ENCODE measurements at regions not wholly inside any gene's neighbourhood (a gene's known extent, or its start where the extent isn't known, plus 50 kb on each side); places are given as distances from the start of the nearest gene placed in this dataset.

GRCh38 chr20:6245436-6245835 is 122.6 kb upstream of the FERMT1 start:
- Histone ChIP-seq H3K9me3 (ENCODE audit: control insufficient read depth in 1 of 2, insufficient read depth in 1 of 2, low read length in 2 of 2) (peaks cover 0 to 3% of the 10 kb centered on the region in 2 experiments), H3K36me3 (ENCODE audit: insufficient read depth, low read length) (no peaks in the 10 kb centered on the region), H3K27me3 (ENCODE audit: control insufficient read depth in 1 of 2, insufficient read depth in 2 of 2, low read length in 2 of 2) (no peaks in the 10 kb centered on the region), H3K27ac (ENCODE audit: low read depth in 1 of 2, low read length in 2 of 2) (no peak overlapping the region), H3K4me1 (ENCODE audit: insufficient read depth, low read length) (no peaks in the 10 kb centered on the region), H3K4me3 (ENCODE audit: low read length) (no peak overlapping the region)
- CTCF ChIA-PET = no interaction called here
- Mint-ChIP-seq H3K27me3 (peaks cover 13% of the 10 kb centered on the region), H3K27ac (no peak overlapping the region), H3K4me1 (ENCODE audit: low read depth) (no peaks in the 10 kb centered on the region), H3K9me3 (no peaks in the 10 kb centered on the region), H3K4me3 (no peak overlapping the region), H3K36me3 (ENCODE audit: low read depth) (no peaks in the 10 kb centered on the region)
- intact Hi-C loops (cut with DNase I, micrococcal nuclease) = no loop called here
- ATAC-seq (ENCODE audit: poor library complexity) (no peak), DNase-seq (no peak)
- TF ChIP-seq CTCF (IDR thresholded peaks at IDR 0.05) = no peak
- POLR2A ChIA-PET = no interaction called here

GRCh38 chr20:6241591-6241990 is 118.8 kb upstream of the FERMT1 start:
- Histone ChIP-seq H3K4me1 (ENCODE audit: insufficient read depth, low read length) (no peaks in the 10 kb centered on the region), H3K9me3 (ENCODE audit: control insufficient read depth in 1 of 2, insufficient read depth in 1 of 2, low read length in 2 of 2) (peaks cover 0 to 3% of the 10 kb centered on the region in 2 experiments), H3K27ac (ENCODE audit: low read depth in 1 of 2, low read length in 2 of 2) (no peak overlapping the region), H3K27me3 (ENCODE audit: control insufficient read depth in 1 of 2, insufficient read depth in 2 of 2, low read length in 2 of 2) (no peaks in the 10 kb centered on the region), H3K4me3 (ENCODE audit: low read length) (no peak overlapping the region), H3K36me3 (ENCODE audit: insufficient read depth, low read length) (no peaks in the 10 kb centered on the region)
- peaks cover 7% of the 10 kb centered on the region for H3K27me3 Mint-ChIP-seq
- DNase-seq = no peak
- no peak overlapping the region for H3K27ac Mint-ChIP-seq
- TF ChIP-seq CTCF (IDR thresholded peaks at IDR 0.05) = no peak
- CTCF ChIA-PET = no interaction called here
- H3K36me3 Mint-ChIP-seq (ENCODE audit: low read depth) = no peaks in the 10 kb centered on the region
- ATAC-seq (ENCODE audit: poor library complexity) = no peak
- POLR2A ChIA-PET = no interaction called here
- H3K9me3 Mint-ChIP-seq = no peaks in the 10 kb centered on the region
- no peaks in the 10 kb centered on the region for H3K4me1 Mint-ChIP-seq (ENCODE audit: low read depth)
- no peak overlapping the region for H3K4me3 Mint-ChIP-seq
- intact Hi-C loops (cut with DNase I, micrococcal nuclease) = no loop called here

GRCh38 chr20:6240059-6240458 is 117.2 kb upstream of the FERMT1 start:
- Mint-ChIP-seq H3K4me3 (no peak overlapping the region), H3K27me3 (peaks cover 7% of the 10 kb centered on the region), H3K36me3 (ENCODE audit: low read depth) (no peaks in the 10 kb centered on the region), H3K4me1 (ENCODE audit: low read depth) (no peaks in the 10 kb centered on the region), H3K27ac (no peak overlapping the region), H3K9me3 (peaks cover 3% of the 10 kb centered on the region)
- Histone ChIP-seq H3K9me3 (ENCODE audit: control insufficient read depth in 1 of 2, insufficient read depth in 1 of 2, low read length in 2 of 2) (no peaks in the 10 kb centered on the region), H3K36me3 (ENCODE audit: insufficient read depth, low read length) (no peaks in the 10 kb centered on the region), H3K27ac (ENCODE audit: low read depth in 1 of 2, low read length in 2 of 2) (no peak overlapping the region), H3K4me1 (ENCODE audit: insufficient read depth, low read length) (no peaks in the 10 kb centered on the region), H3K27me3 (ENCODE audit: control insufficient read depth in 1 of 2, insufficient read depth in 2 of 2, low read length in 2 of 2) (no peaks in the 10 kb centered on the region), H3K4me3 (ENCODE audit: low read length) (no peak overlapping the region)
- no peak for DNase-seq
- POLR2A ChIA-PET = no interaction called here
- intact Hi-C loops (cut with DNase I, micrococcal nuclease) = no loop called here
- CTCF ChIA-PET = no interaction called here
- TF ChIP-seq CTCF (IDR thresholded peaks at IDR 0.05) = no peak
- no peak for ATAC-seq (ENCODE audit: poor library complexity)
